ENCODE measurements at regions not wholly inside any gene's neighbourhood (a gene's known extent, or its start where the extent isn't known, plus 50 kb on each side); places are given as distances from the start of the nearest gene placed in this dataset.

DNA sequence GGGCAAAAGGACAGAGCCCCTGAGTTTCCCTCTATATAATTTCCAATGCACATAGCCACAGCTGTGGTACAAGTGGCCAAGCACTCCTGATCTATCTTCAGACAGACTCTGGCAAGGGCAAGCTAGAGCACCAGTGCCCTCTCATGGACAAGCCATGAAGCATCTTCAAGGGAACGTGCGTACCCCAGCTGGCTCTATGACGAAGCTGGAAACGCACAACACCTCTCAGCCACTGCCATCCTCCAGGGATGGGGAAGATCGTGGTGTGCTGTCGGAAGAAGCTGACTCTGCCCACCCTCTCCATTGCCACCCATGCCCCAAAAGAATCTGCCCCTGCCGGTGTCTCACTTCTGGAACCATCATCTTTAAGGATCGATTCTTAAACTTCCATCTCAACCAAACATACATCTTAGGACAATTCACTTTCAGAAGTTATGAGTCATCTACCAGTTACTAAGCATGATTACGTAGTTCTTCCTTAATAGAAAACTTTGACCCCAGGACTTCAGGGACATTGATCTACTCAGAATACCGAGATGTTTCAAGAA is 482.9 kb downstream of the AGTPBP1 start:
- DNase-seq: peak; percentile 53 to 80
- H3K27me3 ChIP-seq: no peaks in the 10 kb centered on the region
- H3K4me3 ChIP-seq: no peak overlapping the region
- H3K36me3 ChIP-seq: no peaks in the 10 kb centered on the region
- no peak overlapping the region for H3K27ac ChIP-seq
- WGBS, 5 donors: 33 to 39% (median 34%) methylated on average over 10 of the region's 10 CpGs
- TF ChIP-seq, protein P1, sequence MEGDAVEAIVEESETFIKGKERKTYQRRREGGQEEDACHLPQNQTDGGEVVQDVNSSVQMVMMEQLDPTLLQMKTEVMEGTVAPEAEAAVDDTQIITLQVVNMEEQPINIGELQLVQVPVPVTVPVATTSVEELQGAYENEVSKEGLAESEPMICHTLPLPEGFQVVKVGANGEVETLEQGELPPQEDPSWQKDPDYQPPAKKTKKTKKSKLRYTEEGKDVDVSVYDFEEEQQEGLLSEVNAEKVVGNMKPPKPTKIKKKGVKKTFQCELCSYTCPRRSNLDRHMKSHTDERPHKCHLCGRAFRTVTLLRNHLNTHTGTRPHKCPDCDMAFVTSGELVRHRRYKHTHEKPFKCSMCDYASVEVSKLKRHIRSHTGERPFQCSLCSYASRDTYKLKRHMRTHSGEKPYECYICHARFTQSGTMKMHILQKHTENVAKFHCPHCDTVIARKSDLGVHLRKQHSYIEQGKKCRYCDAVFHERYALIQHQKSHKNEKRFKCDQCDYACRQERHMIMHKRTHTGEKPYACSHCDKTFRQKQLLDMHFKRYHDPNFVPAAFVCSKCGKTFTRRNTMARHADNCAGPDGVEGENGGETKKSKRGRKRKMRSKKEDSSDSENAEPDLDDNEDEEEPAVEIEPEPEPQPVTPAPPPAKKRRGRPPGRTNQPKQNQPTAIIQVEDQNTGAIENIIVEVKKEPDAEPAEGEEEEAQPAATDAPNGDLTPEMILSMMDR (IDR thresholded peaks at IDR 0.05): peak in 5 of 7 experiments; percentile 27 to 58 (median 45)
- TF ChIP-seq EP300 (IDR thresholded peaks at IDR 0.05) (no peak), POLR2A (IDR thresholded peaks at IDR 0.05) (no peak)
- H3K9me3 ChIP-seq: no peaks in the 10 kb centered on the region
- no peaks in the 10 kb centered on the region for H3K4me1 ChIP-seq
- intact Hi-C loops (cut with DNase I; ENCODE audit: low total_unique reads): no loop called here

DNA sequence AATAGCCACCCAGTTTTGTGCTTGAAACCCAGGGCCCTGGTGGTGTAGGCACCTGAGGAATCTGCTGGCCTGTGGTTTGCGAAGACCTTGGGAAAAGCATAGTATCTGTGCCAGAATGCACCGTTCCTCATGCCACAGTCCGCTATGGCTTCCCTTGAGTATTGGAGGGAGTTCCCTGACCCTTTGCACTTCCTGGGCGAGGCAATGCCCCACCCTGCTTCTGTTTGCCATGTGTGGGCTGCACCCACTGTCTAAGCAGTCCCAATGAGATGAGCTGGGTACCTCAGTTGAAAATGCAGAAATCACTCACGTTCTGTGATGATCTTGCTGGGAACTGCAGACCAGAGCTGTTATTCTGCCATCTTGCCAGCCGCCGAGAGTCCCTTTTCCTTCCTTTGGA is 483.5 kb downstream of the AGTPBP1 start:
- Histone ChIP-seq H3K4me3 (no peak overlapping the region), H3K4me1 (no peaks in the 10 kb centered on the region), H3K36me3 (no peaks in the 10 kb centered on the region), H3K9me3 (no peaks in the 10 kb centered on the region), H3K27ac (no peak overlapping the region), H3K27me3 (no peaks in the 10 kb centered on the region)
- TF ChIP-seq EP300 (IDR thresholded peaks at IDR 0.05) (no peak), POLR2AphosphoS5 (IDR thresholded peaks at IDR 0.05) (no peak), POLR2A (IDR thresholded peaks at IDR 0.05) (no peak)
- TF ChIP-seq, protein P1 (IDR thresholded peaks at IDR 0.05): no peak
- intact Hi-C loops (cut with DNase I; ENCODE audit: low total_unique reads): no loop called here
- 67 to 86% (median 74%) methylated on average over 7 of the region's 7 CpGs for WGBS, 5 donors
- no peak for DNase-seq

DNA sequence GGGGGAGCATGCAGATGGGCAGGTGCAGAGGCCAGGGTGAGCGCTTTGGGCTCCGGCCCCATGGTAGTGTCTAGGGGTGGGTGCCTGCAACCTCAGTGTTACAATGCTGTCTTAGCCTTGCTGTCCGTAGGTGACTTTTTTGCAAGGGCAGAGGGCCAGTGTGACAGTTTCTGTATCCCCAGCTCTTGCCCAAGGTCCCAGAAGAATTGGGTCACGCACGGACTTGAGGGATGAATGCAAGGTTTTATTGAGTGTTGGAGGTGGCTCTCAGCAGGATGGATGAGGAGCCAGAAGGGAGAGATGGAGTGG is 492.5 kb downstream of the AGTPBP1 start:
- no peaks in the 10 kb centered on the region for H3K36me3 ChIP-seq
- H3K4me3 ChIP-seq: no peak overlapping the region
- 86 to 95% (median 92%) methylated on average over 5 of the region's 5 CpGs for WGBS, 5 donors
- intact Hi-C loops (cut with DNase I; ENCODE audit: low total_unique reads): no loop called here
- H3K4me1 ChIP-seq: no peaks in the 10 kb centered on the region
- H3K9me3 ChIP-seq: no peaks in the 10 kb centered on the region
- TF ChIP-seq, protein P1 (IDR thresholded peaks at IDR 0.05): no peak
- TF ChIP-seq POLR2AphosphoS5 (IDR thresholded peaks at IDR 0.05): no peak
- H3K27ac ChIP-seq: no peak overlapping the region
- no peak for DNase-seq
- H3K27me3 ChIP-seq: no peaks in the 10 kb centered on the region

DNA sequence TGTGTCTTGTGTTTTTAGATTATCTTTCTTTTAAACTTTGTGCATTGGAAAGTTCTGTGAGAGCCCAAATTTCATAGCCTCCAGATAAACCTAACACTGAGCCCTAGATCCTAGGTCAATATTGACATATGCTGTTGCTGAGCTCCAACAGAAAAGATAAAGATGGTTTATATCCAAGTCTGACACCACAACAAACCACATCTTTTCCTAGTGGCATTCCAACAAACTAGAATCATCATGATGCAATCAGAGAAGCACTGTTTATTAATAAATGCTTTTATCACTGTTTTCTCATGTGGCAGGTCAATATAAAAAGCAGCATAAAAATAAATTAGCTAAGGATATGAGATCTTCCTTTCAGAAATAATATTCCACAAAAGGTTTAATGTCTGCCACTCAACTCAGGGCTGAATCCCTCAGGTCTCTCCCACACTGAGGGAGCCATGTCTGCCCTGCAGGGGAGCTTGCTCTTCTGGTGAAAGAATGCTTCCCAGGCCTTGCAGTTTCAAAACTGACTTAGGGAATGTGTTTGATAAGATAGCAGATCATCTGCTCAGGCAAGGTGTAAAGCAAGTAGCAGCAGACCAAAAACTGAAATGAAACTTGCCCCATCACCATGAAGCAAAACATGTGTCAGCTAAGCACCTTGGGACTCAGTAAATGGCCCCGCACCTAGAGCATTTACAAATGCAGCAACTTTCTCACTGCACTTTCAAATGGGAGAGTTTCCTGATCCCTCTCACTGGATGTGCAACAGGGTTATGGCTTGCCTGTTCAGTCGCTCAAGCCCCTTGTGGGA is 493.0 kb downstream of the AGTPBP1 start:
- Histone ChIP-seq H3K36me3 (no peaks in the 10 kb centered on the region), H3K4me3 (no peak overlapping the region), H3K27me3 (no peaks in the 10 kb centered on the region), H3K27ac (no peak overlapping the region), H3K9me3 (no peaks in the 10 kb centered on the region), H3K4me1 (no peaks in the 10 kb centered on the region)
- intact Hi-C loops (cut with DNase I; ENCODE audit: low total_unique reads): no loop called here
- TF ChIP-seq, protein P1 (IDR thresholded peaks at IDR 0.05): no peak
- TF ChIP-seq POLR2A (IDR thresholded peaks at IDR 0.05) (no peak), EP300 (IDR thresholded peaks at IDR 0.05) (no peak), POLR2AphosphoS5 (IDR thresholded peaks at IDR 0.05) (no peak)
- 71 to 90% (median 80%) methylated on average over 2 of the region's 2 CpGs for WGBS, 5 donors
- peak in 1 of 2 donors; percentile 19 for DNase-seq
